ENCODE measurements at regions not wholly inside any gene's neighbourhood (a gene's known extent, or its start where the extent isn't known, plus 50 kb on each side); places are given as distances from the start of the nearest gene placed in this dataset.

GRCh38 chr3:40639006-40639405 is 114.2 kb downstream of the ZNF621 start:
- no peak for TF ChIP-seq SIN3A (IDR thresholded peaks at IDR 0.05; ENCODE audit: borderline replicate concordance, insufficient read depth, low read length)
- TF ChIP-seq REST (IDR thresholded peaks at IDR 0.05; ENCODE audit: insufficient read depth in 1 of 2, low read depth in 2 of 2, low read length in 2 of 2): no peak
- no peak for TF ChIP-seq TAF1 (IDR thresholded peaks at IDR 0.05; ENCODE audit: borderline replicate concordance, insufficient read depth, low read length)
- no peak for TF ChIP-seq FOXP2 (optimal IDR thresholded peaks at IDR 0.05; ENCODE audit: borderline replicate concordance, extremely low read depth, extremely low read length, insufficient read depth)
- TF ChIP-seq POLR2AphosphoS5 (IDR thresholded peaks at IDR 0.05; ENCODE audit: low read depth, low read length): no peak

GRCh38 chr3:40642812-40643211 is 118.1 kb downstream of the ZNF621 start:
- TF ChIP-seq POLR2AphosphoS5 (IDR thresholded peaks at IDR 0.05; ENCODE audit: low read depth, low read length) (no peak), FOXP2 (optimal IDR thresholded peaks at IDR 0.05; ENCODE audit: borderline replicate concordance, extremely low read depth, extremely low read length, insufficient read depth) (no peak), TAF1 (IDR thresholded peaks at IDR 0.05; ENCODE audit: borderline replicate concordance, insufficient read depth, low read length) (no peak), REST (IDR thresholded peaks at IDR 0.05; ENCODE audit: insufficient read depth in 1 of 2, low read depth in 2 of 2, low read length in 2 of 2) (no peak), SIN3A (IDR thresholded peaks at IDR 0.05; ENCODE audit: borderline replicate concordance, insufficient read depth, low read length) (no peak)

- TF ChIP-seq REST (IDR thresholded peaks at IDR 0.05; ENCODE audit: insufficient read depth in 1 of 2, low read depth in 2 of 2, low read length in 2 of 2) (no peak), SIN3A (IDR thresholded peaks at IDR 0.05; ENCODE audit: borderline replicate concordance, insufficient read depth, low read length) (no peak), POLR2AphosphoS5 (IDR thresholded peaks at IDR 0.05; ENCODE audit: low read depth, low read length) (no peak), TAF1 (IDR thresholded peaks at IDR 0.05; ENCODE audit: borderline replicate concordance, insufficient read depth, low read length) (no peak), FOXP2 (optimal IDR thresholded peaks at IDR 0.05; ENCODE audit: borderline replicate concordance, extremely low read depth, extremely low read length, insufficient read depth) (no peak)
These were observed 121.1 kb downstream of the ZNF621 start for GRCh38 chr3:40645883-40646282.

- TF ChIP-seq POLR2AphosphoS5 (IDR thresholded peaks at IDR 0.05; ENCODE audit: low read depth, low read length): no peak
- TF ChIP-seq SIN3A (IDR thresholded peaks at IDR 0.05; ENCODE audit: borderline replicate concordance, insufficient read depth, low read length): no peak
- no peak for TF ChIP-seq REST (IDR thresholded peaks at IDR 0.05; ENCODE audit: insufficient read depth in 1 of 2, low read depth in 2 of 2, low read length in 2 of 2)
- no peak for TF ChIP-seq TAF1 (IDR thresholded peaks at IDR 0.05; ENCODE audit: borderline replicate concordance, insufficient read depth, low read length)
- TF ChIP-seq FOXP2 (optimal IDR thresholded peaks at IDR 0.05; ENCODE audit: borderline replicate concordance, extremely low read depth, extremely low read length, insufficient read depth): no peak
These were observed 124.6 kb downstream of the ZNF621 start for GRCh38 chr3:40649346-40649745.

- TF ChIP-seq POLR2AphosphoS5 (IDR thresholded peaks at IDR 0.05; ENCODE audit: low read depth, low read length) (no peak), REST (IDR thresholded peaks at IDR 0.05; ENCODE audit: insufficient read depth in 1 of 2, low read depth in 2 of 2, low read length in 2 of 2) (no peak), FOXP2 (optimal IDR thresholded peaks at IDR 0.05; ENCODE audit: borderline replicate concordance, extremely low read depth, extremely low read length, insufficient read depth) (no peak), SIN3A (IDR thresholded peaks at IDR 0.05; ENCODE audit: borderline replicate concordance, insufficient read depth, low read length) (no peak), TAF1 (IDR thresholded peaks at IDR 0.05; ENCODE audit: borderline replicate concordance, insufficient read depth, low read length) (no peak)
These were observed 127.3 kb downstream of the ZNF621 start for GRCh38 chr3:40652072-40652471.

Data from PFSK-1 (cell line).